HG03060 (cell line): ENCODE measurements at regions not wholly inside any gene's neighbourhood (a gene's known extent, or its start where the extent isn't known, plus 50 kb on each side); places are given as distances from the start of the nearest gene placed in this dataset.

Experiments
- ATAC-seq: cut with Tn5 transposase; IDR thresholded peaks from one replicate; pipeline ENCODE4 v1.9.1; 2021; ENCODE audit warnings: low read depth, moderate number of reproducible peaks; ENCODE audit not compliant: unreplicated experiment

- no peak for ATAC-seq
These were observed 776.0 kb downstream of the TFAP2A start for GRCh38 chr6:9638861-9639260.

GRCh38 chr6:9634776-9635175 lies 780.1 kb downstream of the TFAP2A start:
- no peak for ATAC-seq

- no peak for ATAC-seq
These were observed 782.8 kb downstream of the TFAP2A start for GRCh38 chr6:9632026-9632425.

- no peak for ATAC-seq
These were observed 786.1 kb downstream of the TFAP2A start for GRCh38 chr6:9628819-9629218.

DNA sequence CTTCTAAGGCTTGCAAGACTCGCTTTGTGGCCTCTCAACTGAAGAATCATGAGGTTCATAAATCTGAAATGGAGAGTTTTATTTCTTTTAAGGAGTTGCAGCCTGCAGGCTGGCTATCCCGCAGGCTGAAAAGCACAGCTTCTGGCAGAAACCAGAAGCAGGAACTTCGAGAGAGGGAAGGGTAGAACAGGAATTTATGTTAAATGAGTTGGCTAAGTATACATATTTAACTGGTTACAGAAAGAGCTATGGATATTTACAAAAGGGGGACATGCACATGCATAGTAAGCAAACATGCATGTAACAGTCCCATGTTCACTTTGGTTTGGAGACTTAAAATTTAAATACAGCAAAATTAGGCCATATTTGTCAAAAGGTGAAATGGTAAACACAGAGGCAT lies 787.0 kb downstream of the TFAP2A start:
- ATAC-seq = no peak

DNA sequence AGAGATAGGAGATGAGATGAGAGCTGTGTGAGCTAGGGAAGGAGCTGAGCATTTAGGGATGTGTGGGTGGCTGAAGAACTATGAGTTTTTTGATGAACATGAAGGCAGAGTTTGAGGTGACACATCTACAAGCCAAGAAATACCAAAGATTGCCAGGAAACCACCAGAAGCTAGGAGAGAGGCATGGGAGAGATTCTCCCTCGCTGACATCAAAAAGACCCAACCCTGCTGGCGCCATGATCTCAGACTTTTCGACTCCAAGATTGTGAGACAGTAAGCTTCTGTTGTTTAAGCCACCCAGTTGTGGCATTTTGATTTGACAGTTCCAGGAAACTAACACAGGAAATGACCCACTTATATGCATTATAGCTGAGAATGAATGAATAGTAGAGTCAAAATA lies 790.9 kb downstream of the TFAP2A start:
- no peak for ATAC-seq

DNA sequence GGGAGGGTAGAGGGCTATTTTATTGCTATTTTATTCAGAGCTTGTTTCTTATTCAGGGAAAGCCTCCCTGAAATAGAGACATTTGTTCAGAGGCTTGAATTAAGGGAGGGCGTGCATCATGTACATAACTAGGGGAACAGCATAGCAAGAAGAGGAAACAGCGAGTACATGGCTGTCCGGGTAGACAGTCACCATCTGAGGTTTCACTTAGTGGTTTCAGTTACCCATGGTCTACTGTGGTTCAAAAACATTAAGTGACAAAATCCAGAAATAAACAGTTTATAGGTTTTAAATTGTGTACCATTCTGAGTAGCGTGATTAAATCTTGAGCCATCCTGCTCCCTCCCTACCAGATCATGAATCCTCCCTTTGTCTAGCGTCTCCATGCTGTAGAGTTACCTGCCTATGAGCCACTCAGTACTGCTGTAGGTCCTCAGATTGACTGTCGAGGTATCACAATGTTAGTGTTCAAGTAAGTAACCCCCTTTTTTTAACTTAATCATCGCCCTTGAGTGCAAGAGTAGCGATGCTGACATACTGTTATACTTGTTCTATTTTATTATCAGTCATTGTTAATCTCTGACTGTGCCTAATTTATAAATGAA lies 791.5 kb downstream of the TFAP2A start:
- ATAC-seq = no peak

DNA sequence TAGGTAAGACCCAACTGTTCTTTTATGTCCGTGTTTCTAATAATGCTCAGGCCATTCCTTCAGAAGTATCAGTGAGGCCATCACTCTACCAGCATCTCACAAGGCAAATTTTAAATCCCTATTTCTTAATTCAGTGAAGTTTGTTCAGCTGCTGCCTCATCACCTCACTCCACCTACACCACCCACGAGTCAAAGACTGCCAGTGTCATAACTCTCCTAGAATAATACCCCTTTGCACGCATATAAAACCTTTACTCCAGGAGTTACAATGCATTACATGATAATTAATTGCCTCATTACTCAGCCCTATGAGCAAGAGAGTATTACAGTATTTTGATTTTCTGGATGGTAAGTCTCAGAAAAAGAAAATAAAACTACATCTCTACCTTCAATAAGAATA lies 793.6 kb downstream of the TFAP2A start:
- ATAC-seq = no peak

GRCh38 chr6:9620687-9621086 lies 794.2 kb downstream of the TFAP2A start:
- ATAC-seq = no peak

- ATAC-seq = peak; percentile 55
These were observed 794.6 kb downstream of the TFAP2A start for GRCh38 chr6:9620263-9620662.

GRCh38 chr6:9614778-9615177 lies 800.1 kb downstream of the TFAP2A start:
- ATAC-seq = no peak

- no peak for ATAC-seq
These were observed 802.4 kb downstream of the TFAP2A start for GRCh38 chr6:9612489-9612888.

- ATAC-seq = no peak
These were observed 804.1 kb downstream of the TFAP2A start for GRCh38 chr6:9610620-9611415.

- ATAC-seq = no peak
These were observed 808.3 kb downstream of the TFAP2A start for GRCh38 chr6:9606435-9607134.

DNA sequence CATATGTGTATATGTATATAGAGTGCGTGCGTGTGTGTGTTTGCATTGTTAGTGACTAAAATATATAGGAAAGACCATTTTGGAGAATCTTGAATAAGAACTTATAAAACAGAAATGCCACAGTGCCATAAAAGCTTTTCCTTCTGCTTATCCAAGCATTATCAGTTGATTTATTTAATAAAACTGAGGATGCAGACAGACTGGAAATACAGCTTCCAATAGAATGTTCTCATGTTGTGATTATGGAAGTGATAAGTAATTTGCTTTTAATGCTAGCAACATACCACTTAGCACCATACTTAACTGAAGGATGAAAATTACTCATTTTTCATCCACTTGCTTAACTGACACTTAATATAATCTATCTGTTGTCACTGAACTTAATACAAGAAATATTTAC lies 820.1 kb downstream of the TFAP2A start:
- no peak for ATAC-seq

DNA sequence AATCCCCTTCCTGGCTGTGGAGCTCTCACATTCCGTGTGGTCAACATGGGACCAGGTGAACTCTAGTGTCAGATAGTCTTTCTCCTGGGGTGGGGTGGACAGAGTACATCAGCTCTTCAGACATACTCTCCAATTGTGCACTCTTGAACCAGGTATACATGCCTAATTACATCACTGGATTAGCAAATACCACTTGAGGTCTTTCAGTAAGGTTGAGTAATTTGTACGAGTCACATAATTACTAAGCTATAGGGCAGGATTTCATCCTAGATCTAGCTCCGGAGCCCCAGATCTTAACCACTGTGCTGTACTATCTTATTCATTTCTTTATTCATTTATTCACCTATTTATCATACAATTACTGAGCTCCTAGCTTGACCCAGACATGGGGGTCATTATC lies 821.3 kb downstream of the TFAP2A start:
- no peak for ATAC-seq

DNA sequence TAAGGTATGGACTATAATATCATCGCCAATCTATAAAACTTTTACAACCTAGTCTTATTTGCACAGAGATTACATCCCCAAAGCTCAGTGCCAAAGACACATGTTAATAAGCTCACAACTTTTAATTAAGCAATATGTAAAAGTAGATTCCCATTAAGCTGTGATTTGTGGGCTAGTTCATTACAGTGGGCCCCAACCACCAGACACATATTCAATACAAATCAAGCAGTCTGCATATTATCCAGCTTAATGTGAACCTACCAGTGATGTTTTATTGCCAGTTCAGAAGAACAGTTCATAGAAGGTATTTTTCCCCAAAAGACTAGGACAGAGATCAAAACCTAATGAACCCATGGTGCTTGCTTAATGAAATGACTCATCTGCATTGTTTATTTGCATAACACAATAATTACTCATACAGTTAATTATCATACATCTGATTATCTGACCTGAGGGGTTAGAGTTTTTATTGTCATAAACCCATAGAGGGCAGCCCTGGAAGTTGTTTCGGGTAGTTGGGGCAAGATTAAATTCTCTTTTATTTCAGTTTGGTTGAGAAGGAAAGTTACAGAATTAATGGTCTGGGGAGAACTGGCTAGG lies 831.0 kb downstream of the TFAP2A start:
- ATAC-seq = no peak

GRCh38 chr6:9581155-9581554 lies 833.7 kb downstream of the TFAP2A start:
- ATAC-seq = no peak

DNA sequence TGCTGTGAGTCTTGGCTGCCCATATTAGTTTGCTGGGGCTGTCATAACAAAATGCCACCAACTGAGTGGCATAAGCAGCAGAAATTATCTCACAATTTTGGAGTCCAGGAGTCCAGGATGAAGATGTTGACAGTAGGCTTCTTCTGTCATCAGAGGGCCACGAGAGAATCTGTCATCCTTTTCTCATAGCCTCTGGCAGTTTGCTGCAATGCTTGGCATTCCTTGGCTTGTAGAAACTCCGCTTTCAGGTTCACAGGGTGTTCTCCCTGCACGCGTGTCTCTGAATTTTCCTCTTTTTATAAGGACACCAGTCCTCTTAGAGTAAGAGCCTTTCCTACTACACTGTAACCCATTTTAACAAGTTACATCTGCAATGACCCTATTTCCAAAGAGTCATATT lies 838.4 kb downstream of the TFAP2A start:
- no peak for ATAC-seq

DNA sequence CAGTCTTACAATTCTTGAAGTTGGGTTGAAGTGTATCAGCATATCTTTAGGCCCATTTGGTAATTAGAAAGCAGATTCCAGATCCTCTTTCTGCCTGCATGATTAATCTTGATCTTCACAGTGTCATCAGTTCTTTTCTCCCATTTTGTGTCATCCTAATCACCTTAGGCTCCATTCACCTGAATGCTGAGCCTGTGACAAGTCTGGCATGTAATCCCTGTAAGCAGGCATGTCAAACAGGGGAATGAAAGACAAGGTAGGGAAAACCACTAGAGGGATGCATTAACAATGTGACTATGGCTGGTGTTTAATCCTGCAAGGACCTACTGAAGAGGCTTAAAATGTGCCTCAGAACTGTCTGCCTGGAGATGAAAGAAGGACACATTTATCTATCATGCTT lies 848.8 kb downstream of the TFAP2A start:
- ATAC-seq = no peak

- ATAC-seq = no peak
These were observed 850.9 kb downstream of the TFAP2A start for GRCh38 chr6:9564021-9564420.
